ENCODE measurements at regions not wholly inside any gene's neighbourhood (a gene's known extent, or its start where the extent isn't known, plus 50 kb on each side); places are given as distances from the start of the nearest gene placed in this dataset.

DNA sequence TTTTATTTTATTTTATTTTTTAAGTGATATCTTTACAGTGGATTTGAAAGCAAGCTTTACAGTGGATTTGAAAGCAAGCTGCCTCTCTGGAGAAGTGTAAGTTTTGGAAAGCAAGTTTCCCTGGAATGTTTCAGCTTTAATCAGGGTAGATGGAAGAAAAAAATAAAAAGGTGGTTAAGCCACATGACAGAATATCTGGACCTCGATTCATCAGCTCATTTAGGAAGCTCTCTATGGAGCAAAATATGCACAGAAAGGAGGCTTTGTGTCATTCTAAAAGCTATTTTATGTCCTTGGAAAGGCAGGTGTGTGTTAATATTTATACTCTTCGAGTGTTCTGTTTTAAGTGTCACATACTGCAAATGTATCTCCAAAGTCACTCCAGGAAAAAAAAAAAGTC, 409.2 kb upstream of the KLF4 start:
- no peaks in the 10 kb centered on the region for H3K4me1 ChIP-seq (ENCODE audit: low read depth)
- H3K4me3 ChIP-seq: no peak overlapping the region
- no peaks in the 10 kb centered on the region for H3K9me3 ChIP-seq (ENCODE audit: low read depth)
- no peaks in the 10 kb centered on the region for H3K27me3 ChIP-seq
- DNase-seq (ENCODE audit: low read depth in 1 of 2, low spot score in 1 of 2): no peak
- no peak for TF ChIP-seq CTCF (IDR thresholded peaks at IDR 0.05; ENCODE audit: low read depth, low read length)
- no peak overlapping the region for H3K27ac ChIP-seq
- H3K36me3 ChIP-seq: no peaks in the 10 kb centered on the region

GRCh38 chr9:107896544-107896943, 407.0 kb upstream of the KLF4 start:
- H3K4me3 ChIP-seq: no peak overlapping the region
- no peaks in the 10 kb centered on the region for H3K36me3 ChIP-seq
- TF ChIP-seq CTCF (IDR thresholded peaks at IDR 0.05; ENCODE audit: low read depth, low read length): no peak
- no peaks in the 10 kb centered on the region for H3K27me3 ChIP-seq
- H3K4me1 ChIP-seq (ENCODE audit: low read depth): no peaks in the 10 kb centered on the region
- DNase-seq (ENCODE audit: low read depth in 1 of 2, low spot score in 1 of 2): no peak
- H3K9me3 ChIP-seq (ENCODE audit: low read depth): no peaks in the 10 kb centered on the region
- no peak overlapping the region for H3K27ac ChIP-seq

GRCh38 chr9:107895501-107896001, 406.0 kb upstream of the KLF4 start:
- no peaks in the 10 kb centered on the region for H3K27me3 ChIP-seq
- no peak overlapping the region for H3K27ac ChIP-seq
- H3K4me3 ChIP-seq: no peak overlapping the region

DNA sequence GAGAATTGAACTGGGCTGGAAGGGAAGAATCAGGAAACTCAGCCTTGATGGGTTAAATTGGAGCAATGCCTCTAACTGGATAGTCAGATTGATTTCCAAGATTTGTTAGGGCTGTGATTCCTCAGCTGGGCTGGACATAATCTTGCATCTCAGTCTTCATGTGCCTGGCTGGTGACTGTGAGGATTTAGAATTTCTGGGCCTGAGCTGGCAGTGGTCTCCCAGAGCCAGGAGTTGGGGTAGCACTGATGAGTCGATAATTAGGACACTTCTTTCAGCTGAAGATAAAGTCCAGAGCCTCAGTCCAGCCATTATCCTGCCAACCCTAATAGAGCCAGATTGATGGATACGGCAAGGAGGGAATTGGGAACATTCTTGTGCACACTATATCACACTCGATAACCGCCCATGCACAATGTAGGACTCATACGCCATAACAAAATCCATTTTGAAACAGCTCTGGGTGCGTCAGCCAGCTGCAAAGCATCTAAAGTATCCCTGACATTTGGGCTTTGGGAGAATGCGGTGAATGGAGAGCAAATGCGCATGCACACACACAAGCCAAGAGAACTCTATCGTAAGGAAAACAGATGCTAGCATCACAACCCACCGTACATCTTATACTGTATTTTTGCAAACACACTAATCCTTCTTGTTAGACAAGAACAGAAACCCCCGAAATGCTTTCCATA, 405.1 kb upstream of the KLF4 start:
- TF ChIP-seq CTCF (IDR thresholded peaks at IDR 0.05; ENCODE audit: low read depth, low read length): no peak
- no peak overlapping the region for H3K27ac ChIP-seq
- H3K36me3 ChIP-seq: no peaks in the 10 kb centered on the region
- DNase-seq (ENCODE audit: low read depth in 1 of 2, low spot score in 1 of 2): peak in 1 of 2 donors; percentile 96
- no peaks in the 10 kb centered on the region for H3K27me3 ChIP-seq
- H3K4me3 ChIP-seq: no peak overlapping the region
- no peaks in the 10 kb centered on the region for H3K4me1 ChIP-seq (ENCODE audit: low read depth)
- H3K9me3 ChIP-seq (ENCODE audit: low read depth): no peaks in the 10 kb centered on the region

More at GRCh38 chr9:107895501-107896001, 406.0 kb upstream of the KLF4 start:
- Histone ChIP-seq H3K36me3 (no peaks in the 10 kb centered on the region), H3K9me3 (ENCODE audit: low read depth) (no peaks in the 10 kb centered on the region), H3K4me1 (ENCODE audit: low read depth) (no peaks in the 10 kb centered on the region)
- peak in 1 of 2 donors; percentile 40 for DNase-seq (ENCODE audit: low read depth in 1 of 2, low spot score in 1 of 2)
- no peak for TF ChIP-seq CTCF (IDR thresholded peaks at IDR 0.05; ENCODE audit: low read depth, low read length)

GRCh38 chr9:107890921-107891465, 401.4 kb upstream of the KLF4 start:
- H3K27ac ChIP-seq: no peak overlapping the region
- no peaks in the 10 kb centered on the region for H3K9me3 ChIP-seq (ENCODE audit: low read depth)
- H3K27me3 ChIP-seq: no peaks in the 10 kb centered on the region
- H3K36me3 ChIP-seq: no peaks in the 10 kb centered on the region
- H3K4me3 ChIP-seq: no peak overlapping the region
- DNase-seq (ENCODE audit: low read depth in 1 of 2, low spot score in 1 of 2): no peak
- no peaks in the 10 kb centered on the region for H3K4me1 ChIP-seq (ENCODE audit: low read depth)
- TF ChIP-seq CTCF (IDR thresholded peaks at IDR 0.05; ENCODE audit: low read depth, low read length): no peak
